SK-N-MC (cell line): ENCODE measurements at regions not wholly inside any gene's neighbourhood (a gene's known extent, or its start where the extent isn't known, plus 50 kb on each side); places are given as distances from the start of the nearest gene placed in this dataset.

Experiments used
- EZH2 ChIP-seq: fragments of 200-600 bp; sonication (generic); IDR thresholded peaks from one replicate; pipeline ENCODE4 v1.6.1; 2017; ENCODE audit warnings: antibody characterized with exemption
- POLR2AphosphoS5 ChIP-seq: IDR thresholded peaks from 2 replicates; pipeline ENCODE4 v1.6.1; 2012; ENCODE audit warnings: mild to moderate bottlenecking, low read depth, low read length, borderline replicate concordance

DNA sequence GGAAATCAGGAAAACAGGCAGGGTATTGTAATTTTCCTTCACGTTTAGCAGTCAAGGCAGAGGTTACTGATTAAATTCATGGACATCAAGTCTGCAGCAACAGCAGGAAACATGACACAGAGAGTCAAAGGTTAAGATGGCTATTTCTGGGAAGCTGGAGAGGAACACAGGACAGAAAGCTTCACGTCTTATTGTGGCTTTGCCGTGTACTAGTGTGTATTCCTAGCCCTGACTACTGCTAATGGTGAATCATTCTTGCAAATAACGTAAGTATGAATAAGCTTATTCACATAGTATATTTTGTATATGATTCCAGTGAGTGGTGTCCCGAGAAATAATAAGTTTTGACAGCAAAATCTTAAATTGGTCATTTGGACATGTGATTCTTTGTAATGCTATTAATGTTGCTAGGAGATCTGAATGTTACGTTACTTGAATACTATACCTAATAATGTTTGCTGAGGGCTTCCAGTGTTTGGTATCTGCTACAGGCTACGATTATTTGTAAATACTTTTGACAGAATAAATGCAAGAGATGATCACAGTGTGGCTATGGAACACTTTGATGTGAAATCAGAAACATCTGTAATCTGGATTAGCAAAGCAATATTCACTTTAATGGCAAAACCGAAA lies 77.4 kb downstream of the DISP1 start:
- TF ChIP-seq POLR2AphosphoS5, result no peak
- no peak for TF ChIP-seq EZH2
